ENCODE measurements at regions not wholly inside any gene's neighbourhood (a gene's known extent, or its start where the extent isn't known, plus 50 kb on each side); places are given as distances from the start of the nearest gene placed in this dataset.

DNA sequence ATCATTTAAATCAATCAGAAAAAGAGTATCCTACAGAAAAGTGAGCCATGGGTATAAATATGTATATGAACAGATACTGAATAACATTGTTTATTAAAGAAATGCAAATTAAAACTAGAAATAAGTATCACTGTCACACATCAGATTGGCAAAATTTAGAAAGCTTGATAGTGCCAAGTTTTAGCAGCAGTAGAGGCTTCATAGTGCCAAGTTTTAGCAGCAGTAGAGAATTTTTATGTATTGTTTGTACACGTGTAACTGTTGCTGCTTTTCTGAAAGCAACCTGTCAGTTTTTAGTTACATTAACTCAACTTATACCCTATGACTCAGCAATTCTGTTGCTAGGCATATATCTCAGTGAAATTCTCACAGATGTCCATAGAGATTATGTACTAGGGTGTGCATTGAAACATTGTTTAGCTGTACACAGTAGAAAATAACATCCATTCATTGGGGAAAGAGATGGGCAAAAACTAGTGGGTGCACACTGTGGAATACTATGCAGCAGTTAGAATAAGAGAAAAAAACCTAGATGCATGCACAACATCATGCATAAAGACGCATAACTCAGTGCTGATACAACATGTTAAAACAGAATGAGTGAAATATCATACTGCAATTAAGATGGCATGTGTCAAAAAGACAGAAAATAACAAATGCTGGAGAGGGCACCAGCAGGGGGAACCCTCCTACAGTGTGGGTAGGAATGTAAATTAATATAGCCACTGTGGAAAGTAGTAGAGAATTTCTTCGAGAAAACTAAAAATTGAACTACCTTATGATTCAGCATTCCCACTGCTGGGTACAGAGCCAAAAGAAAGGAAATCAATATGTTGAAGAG lies 294.5 kb upstream of the NT5C1B start:
- intact Hi-C loops (cut with DNase I): loop anchor here in 1 of 4 donors (10.0 kb wide), 1 partner anchor 481 kb away; no protein-coding TSS in a partner anchor
- Histone ChIP-seq H3K9me3 (ENCODE audit: control insufficient read depth, low read length) (no peaks in the 10 kb centered on the region), H3K27me3 (ENCODE audit: control insufficient read depth, insufficient read depth) (no peaks in the 10 kb centered on the region), H3K27ac (ENCODE audit: low read length) (no peak overlapping the region), H3K4me3 (ENCODE audit: low read length) (no peak overlapping the region), H3K4me1 (ENCODE audit: control insufficient read depth, insufficient read depth, low read length) (no peaks in the 10 kb centered on the region)
- DNase-seq (no peak), ATAC-seq (no peak)
- 66% methylated on average over 3 of the region's 3 CpGs for WGBS

DNA sequence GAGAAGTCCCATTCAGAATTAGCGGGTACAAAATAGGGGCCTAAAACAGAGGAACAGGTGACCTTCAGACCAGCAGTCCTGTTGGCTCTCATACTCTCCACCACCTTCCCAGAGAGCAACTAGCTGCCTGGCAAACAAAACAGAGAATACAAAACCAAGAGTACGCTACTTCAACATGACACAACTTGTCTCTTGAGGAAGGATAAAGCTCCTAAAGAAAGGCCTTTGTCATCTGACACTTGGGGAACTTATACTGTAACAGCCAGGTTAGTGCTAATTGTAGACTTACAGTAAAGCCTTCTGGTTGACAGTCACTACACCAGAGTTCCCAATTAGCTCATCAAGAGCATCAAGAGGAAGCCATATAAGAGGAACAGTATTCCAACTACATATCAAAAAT lies 282.1 kb upstream of the NT5C1B start:
- ATAC-seq (no peak), DNase-seq (no peak)
- H3K4me3 ChIP-seq (ENCODE audit: low read length): no peak overlapping the region
- intact Hi-C loops (cut with DNase I): no loop called here
- H3K9me3 ChIP-seq (ENCODE audit: control insufficient read depth, low read length): no peaks in the 10 kb centered on the region
- WGBS: 96% methylated on average over 2 of the region's 2 CpGs
- H3K27ac ChIP-seq (ENCODE audit: low read length): no peak overlapping the region
- no peaks in the 10 kb centered on the region for H3K4me1 ChIP-seq (ENCODE audit: control insufficient read depth, insufficient read depth, low read length)
- H3K27me3 ChIP-seq (ENCODE audit: control insufficient read depth, insufficient read depth): no peaks in the 10 kb centered on the region

DNA sequence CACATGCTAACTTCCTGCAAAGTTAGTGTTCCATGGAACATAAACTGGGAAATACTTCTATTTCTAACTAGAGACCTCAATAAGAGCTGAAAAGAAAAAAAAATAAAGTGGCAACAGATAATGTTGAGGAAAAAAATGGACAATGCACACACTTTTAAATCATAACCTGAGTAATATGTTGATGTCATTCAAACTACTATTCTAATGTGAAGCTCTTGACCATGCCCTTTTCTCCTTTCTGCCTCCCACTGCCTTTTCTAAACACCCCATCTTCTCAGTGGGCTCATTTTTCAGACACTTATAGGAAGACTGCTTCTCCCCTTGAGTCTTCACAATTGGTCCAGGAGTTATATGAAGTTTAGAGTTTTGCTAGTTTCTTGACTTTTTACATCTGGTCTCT lies 280.9 kb upstream of the NT5C1B start:
- Histone ChIP-seq H3K27me3 (ENCODE audit: control insufficient read depth, insufficient read depth) (no peaks in the 10 kb centered on the region), H3K27ac (ENCODE audit: low read length) (no peak overlapping the region), H3K4me3 (ENCODE audit: low read length) (no peak overlapping the region), H3K4me1 (ENCODE audit: control insufficient read depth, insufficient read depth, low read length) (no peaks in the 10 kb centered on the region), H3K9me3 (ENCODE audit: control insufficient read depth, low read length) (no peaks in the 10 kb centered on the region)
- DNase-seq (no peak), ATAC-seq (no peak)
- intact Hi-C loops (cut with DNase I): no loop called here

DNA sequence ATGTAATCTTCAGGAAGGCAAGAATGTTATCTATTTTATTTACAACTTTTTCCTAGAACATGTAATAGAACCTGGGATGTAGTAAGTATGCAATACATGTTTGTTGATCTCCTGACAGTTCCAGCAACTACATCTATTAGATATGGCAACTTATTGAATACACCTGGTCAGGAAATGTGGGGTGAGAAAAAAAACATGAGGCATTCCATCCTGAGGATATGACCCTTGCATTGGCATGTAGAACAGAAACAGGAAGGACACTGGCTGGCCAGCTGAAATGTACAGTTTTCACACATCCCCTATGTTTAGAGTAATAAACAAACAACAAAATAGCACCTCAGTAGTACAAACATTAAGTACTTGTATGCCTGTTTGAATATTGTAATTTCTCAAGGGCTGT lies 272.6 kb upstream of the NT5C1B start:
- Histone ChIP-seq H3K4me1 (ENCODE audit: control insufficient read depth, insufficient read depth, low read length) (no peaks in the 10 kb centered on the region), H3K27me3 (ENCODE audit: control insufficient read depth, insufficient read depth) (no peaks in the 10 kb centered on the region), H3K9me3 (ENCODE audit: control insufficient read depth, low read length) (no peaks in the 10 kb centered on the region), H3K27ac (ENCODE audit: low read length) (no peak overlapping the region), H3K4me3 (ENCODE audit: low read length) (no peak overlapping the region)
- ATAC-seq: no peak
- intact Hi-C loops (cut with DNase I): no loop called here
- DNase-seq: no peak

DNA sequence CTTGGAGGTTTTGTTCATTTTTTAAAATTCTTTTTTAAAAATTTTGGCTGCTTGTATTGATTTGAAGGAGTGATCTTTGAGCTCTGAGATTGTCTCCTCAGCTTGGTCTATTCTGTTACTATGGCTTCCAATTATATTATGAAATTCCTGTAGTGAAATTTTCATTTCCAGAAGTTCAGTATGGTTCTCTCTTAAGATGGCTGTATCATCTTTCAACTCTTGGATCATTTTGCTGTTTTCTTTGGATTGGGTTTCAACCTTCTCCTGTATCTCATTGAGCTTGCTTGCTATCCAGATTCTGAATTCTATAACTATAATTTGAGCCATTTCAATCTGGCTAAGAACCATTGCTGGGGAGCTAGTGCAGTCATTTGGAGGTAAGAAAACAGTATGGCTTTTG lies 270.8 kb upstream of the NT5C1B start:
- Histone ChIP-seq H3K4me1 (ENCODE audit: control insufficient read depth, insufficient read depth, low read length) (no peaks in the 10 kb centered on the region), H3K27me3 (ENCODE audit: control insufficient read depth, insufficient read depth) (no peaks in the 10 kb centered on the region), H3K27ac (ENCODE audit: low read length) (no peak overlapping the region), H3K4me3 (ENCODE audit: low read length) (no peak overlapping the region), H3K9me3 (ENCODE audit: control insufficient read depth, low read length) (no peaks in the 10 kb centered on the region)
- ATAC-seq (no peak), DNase-seq (no peak)
- intact Hi-C loops (cut with DNase I): no loop called here

DNA sequence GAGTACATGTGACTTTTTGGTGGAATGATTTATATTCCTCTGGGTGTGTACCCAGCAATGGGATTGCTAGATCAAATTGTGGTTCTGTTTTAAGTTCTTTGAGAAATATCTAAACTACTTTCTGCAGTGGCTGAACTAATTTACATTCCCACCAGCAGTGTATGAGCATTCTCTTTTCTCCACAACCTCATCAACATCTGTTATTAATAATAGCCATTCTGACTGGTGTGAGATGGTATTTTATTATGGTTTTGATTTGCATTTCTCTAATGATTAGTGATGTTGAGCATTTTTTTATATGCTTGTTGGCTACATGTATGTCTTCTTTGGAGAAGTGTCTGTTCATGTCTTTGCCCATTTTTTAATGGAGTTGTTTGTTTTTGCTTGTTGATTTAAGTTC lies 267.4 kb upstream of the NT5C1B start:
- Histone ChIP-seq H3K27me3 (ENCODE audit: control insufficient read depth, insufficient read depth) (no peaks in the 10 kb centered on the region), H3K4me1 (ENCODE audit: control insufficient read depth, insufficient read depth, low read length) (no peaks in the 10 kb centered on the region), H3K9me3 (ENCODE audit: control insufficient read depth, low read length) (no peaks in the 10 kb centered on the region), H3K27ac (ENCODE audit: low read length) (no peak overlapping the region), H3K4me3 (ENCODE audit: low read length) (no peak overlapping the region)
- ATAC-seq: no peak
- DNase-seq: no peak
- intact Hi-C loops (cut with DNase I): no loop called here

DNA sequence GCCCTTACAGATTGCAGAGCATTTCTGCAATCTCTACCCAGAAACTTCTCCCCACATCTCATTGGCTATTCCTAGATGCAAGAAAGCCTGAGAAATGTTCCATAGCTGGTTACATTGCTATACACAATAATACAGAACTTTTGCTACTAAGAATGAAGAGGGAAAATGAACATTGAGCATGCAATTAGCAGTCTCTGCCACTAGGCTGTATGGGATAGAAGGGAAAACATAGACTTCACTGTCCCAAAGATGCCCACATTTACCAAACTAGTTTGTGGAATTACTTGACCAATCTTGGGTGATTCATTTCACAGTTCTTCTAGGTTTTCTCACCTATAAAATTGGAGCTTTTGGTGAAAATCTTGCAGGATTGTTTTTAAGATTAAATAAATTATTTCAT lies 265.7 kb upstream of the NT5C1B start:
- Histone ChIP-seq H3K27me3 (ENCODE audit: control insufficient read depth, insufficient read depth) (no peaks in the 10 kb centered on the region), H3K4me1 (ENCODE audit: control insufficient read depth, insufficient read depth, low read length) (no peaks in the 10 kb centered on the region), H3K27ac (ENCODE audit: low read length) (no peak overlapping the region), H3K4me3 (ENCODE audit: low read length) (no peak overlapping the region), H3K9me3 (ENCODE audit: control insufficient read depth, low read length) (no peaks in the 10 kb centered on the region)
- intact Hi-C loops (cut with DNase I): no loop called here
- DNase-seq: no peak
- no peak for ATAC-seq

DNA sequence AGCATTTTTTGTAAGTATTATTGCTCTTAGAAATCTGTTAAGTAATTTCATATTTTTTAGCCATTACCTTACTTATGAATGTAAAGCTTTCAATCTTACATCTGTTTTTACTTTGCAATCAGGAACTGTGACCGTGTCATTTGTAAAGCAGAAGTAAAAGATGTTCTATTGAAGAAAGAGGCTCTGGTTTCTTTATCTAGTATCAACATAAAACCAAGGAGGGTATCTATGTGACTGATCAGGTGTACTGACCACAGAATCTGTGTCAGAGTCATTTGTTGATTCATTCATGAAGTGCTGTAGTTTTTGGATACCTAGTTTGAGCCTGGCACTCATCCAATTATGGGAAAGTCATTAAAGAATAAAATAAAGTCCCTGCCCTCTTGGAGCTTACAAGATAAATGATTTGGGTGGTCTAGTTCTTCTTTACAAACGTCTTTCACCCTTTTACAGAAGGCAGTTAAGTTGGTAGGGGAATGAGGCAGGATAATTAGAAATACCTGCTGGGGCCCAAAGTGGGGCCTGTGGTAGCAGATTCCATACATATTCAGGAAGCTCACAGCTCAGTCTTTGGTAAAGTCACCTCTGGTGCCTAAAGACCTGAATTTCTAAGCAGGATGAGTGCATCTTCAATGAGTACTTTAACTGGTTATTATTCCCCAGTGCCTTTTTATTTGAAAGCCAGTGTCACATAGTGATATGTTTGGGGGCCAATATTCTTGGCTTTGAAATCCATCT lies 260.6 kb upstream of the NT5C1B start:
- intact Hi-C loops (cut with DNase I): no loop called here
- 73% methylated on average over 2 of the region's 2 CpGs for WGBS
- ATAC-seq: no peak

DNA sequence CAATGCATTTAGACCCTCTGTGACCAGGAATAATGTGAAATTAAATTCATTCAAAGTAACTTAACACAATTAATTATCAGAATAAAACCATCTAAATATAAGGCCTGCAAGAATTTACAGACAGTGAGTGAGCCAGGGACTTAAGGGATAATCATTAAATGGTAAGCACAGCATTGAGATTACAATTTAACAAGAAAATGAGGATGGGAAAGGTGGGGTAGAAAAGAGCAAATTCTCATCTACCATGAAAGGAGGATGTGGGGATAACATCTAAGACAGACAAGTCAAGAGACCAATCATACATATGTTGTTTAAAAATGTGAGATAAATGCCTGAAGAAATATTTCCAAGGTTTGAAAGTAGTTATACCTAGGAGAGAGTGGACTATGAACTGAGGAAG lies 259.3 kb upstream of the NT5C1B start:
- no peak for DNase-seq
- no peaks in the 10 kb centered on the region for H3K27me3 ChIP-seq (ENCODE audit: control insufficient read depth, insufficient read depth)
- ATAC-seq: no peak
- intact Hi-C loops (cut with DNase I): no loop called here
- H3K27ac ChIP-seq (ENCODE audit: low read length): no peak overlapping the region
- H3K4me3 ChIP-seq (ENCODE audit: low read length): no peak overlapping the region
- H3K9me3 ChIP-seq (ENCODE audit: control insufficient read depth, low read length): no peaks in the 10 kb centered on the region
- no peaks in the 10 kb centered on the region for H3K4me1 ChIP-seq (ENCODE audit: control insufficient read depth, insufficient read depth, low read length)

More for the DNA sequence above, 260.6 kb upstream of the NT5C1B start:
- Histone ChIP-seq H3K9me3 (ENCODE audit: control insufficient read depth, low read length) (no peaks in the 10 kb centered on the region), H3K4me3 (ENCODE audit: low read length) (no peak overlapping the region), H3K27ac (ENCODE audit: low read length) (no peak overlapping the region), H3K4me1 (ENCODE audit: control insufficient read depth, insufficient read depth, low read length) (no peaks in the 10 kb centered on the region), H3K27me3 (ENCODE audit: control insufficient read depth, insufficient read depth) (no peaks in the 10 kb centered on the region)
- no peak for DNase-seq

DNA sequence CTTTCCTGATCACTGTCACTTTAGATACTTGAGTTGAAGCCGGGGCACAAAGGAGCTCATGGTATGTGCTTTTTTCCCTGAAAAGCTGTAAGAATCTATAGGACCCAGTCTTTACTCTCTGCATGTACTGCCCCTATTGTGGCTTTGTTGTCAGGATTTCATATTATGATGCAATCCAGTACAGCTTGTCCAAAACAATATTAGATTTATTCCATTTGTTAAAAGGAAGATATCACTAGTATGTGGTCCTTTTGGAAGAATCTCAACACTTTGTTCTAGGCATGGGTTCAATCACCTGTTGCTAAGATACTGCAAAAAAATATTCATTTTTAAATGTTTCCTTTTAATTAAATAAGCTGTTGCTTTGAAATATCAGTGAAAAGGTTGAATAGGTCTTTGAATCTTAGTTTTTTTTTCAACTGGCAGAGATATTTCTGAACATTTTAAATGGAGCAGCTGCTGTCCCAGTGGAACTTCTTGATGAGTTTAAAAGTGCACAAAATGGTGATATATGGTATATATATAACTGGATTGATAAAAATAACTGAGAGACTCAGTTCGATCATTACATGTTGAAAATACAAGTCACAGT lies 256.6 kb upstream of the NT5C1B start:
- WGBS: 55% methylated on average over 2 of the region's 2 CpGs
- intact Hi-C loops (cut with DNase I): no loop called here
- H3K9me3 ChIP-seq (ENCODE audit: control insufficient read depth, low read length): no peaks in the 10 kb centered on the region
- H3K4me1 ChIP-seq (ENCODE audit: control insufficient read depth, insufficient read depth, low read length): no peaks in the 10 kb centered on the region
- ATAC-seq (peak; percentile 43 to 77), DNase-seq (no peak)
- no peak overlapping the region for H3K27ac ChIP-seq (ENCODE audit: low read length)
- H3K4me3 ChIP-seq (ENCODE audit: low read length): no peak overlapping the region
- no peaks in the 10 kb centered on the region for H3K27me3 ChIP-seq (ENCODE audit: control insufficient read depth, insufficient read depth)

DNA sequence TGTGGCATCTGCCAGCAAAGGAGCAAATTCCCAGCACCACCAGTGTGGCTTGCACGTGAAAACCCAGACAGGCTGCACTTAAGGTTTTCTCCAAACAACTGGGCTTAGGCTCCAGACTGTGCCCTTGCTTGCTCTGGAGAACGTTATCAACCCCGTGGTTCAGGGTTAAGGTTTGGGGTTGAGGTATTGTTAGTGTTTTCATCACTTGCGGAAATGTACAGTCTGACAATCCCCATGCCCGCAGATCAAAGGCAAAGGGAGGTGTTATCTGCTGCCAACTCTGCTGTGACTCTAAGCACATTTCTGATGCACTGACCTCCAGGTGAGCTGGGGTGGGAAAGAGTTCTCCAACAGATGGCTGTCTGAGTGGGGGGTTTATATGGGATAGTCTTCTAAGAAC lies 253.5 kb upstream of the NT5C1B start:
- intact Hi-C loops (cut with DNase I): no loop called here
- DNase-seq: no peak
- Histone ChIP-seq H3K27me3 (ENCODE audit: control insufficient read depth, insufficient read depth) (no peaks in the 10 kb centered on the region), H3K4me3 (ENCODE audit: low read length) (no peak overlapping the region), H3K27ac (ENCODE audit: low read length) (no peak overlapping the region), H3K4me1 (ENCODE audit: control insufficient read depth, insufficient read depth, low read length) (no peaks in the 10 kb centered on the region), H3K9me3 (ENCODE audit: control insufficient read depth, low read length) (no peaks in the 10 kb centered on the region)
- WGBS: 56% methylated on average over 5 of the region's 5 CpGs
- no peak for ATAC-seq

Data from right cardiac atrium (tissue), 5 donors.